K562 (cell line): ENCODE measurements at regions not wholly inside any gene's neighbourhood (a gene's known extent, or its start where the extent isn't known, plus 50 kb on each side); places are given as distances from the start of the nearest gene placed in this dataset.

ENCODE experiments used
- ATAC-seq: fragments of 200-7000 bp; cut with Tn5 transposase; 3 replicates; pipeline ENCODE4 v1.9.1; 2020; ENCODE audit warnings: moderate library complexity
- BruUV-seq: library from RNA; stranded (reverse); fragments of 400-500 nt; replicated peaks from 2 replicates; lab custom pipeline; 2021; lab: Mats Ljungman, UMichigan
- CTCF ChIA-PET: fragments of 300-600 bp; formaldehyde crosslinking; extraction: SDS; loops from one replicate; lab custom pipeline; 2021; ENCODE audit warnings: low intra/inter-chr PET ratio; lab: Yijun Ruan, JAX
- POLR2A ChIA-PET: fragments of 300-600, 350-650 bp; sonication (Branson Sonifier 250); formaldehyde crosslinking; extraction: SDS; loops from one replicate; lab custom pipeline; 2021; ENCODE audit warnings: antibody characterized with exemption, inconsistent platforms; lab: Yijun Ruan, JAX
- DNase-seq, 4 experiments: peaks; one replicate each; pipeline versions ENCODE4 v3.0.0 to v3.0.0-alpha.2; 2011 to 2018; ENCODE audit warnings: low spot score in 3 of 4, mixed read lengths in 3 of 4; ENCODE audit errors: extremely low read depth in 1 of 4
- FAIRE-seq: peaks from 2 replicates; lab custom pipeline; 2011; peaks lifted over from hg19 to GRCh38; lab: Jason Lieb, UNC
- H2AFZ ChIP-seq: 2 replicates; pipeline ENCODE4 v1.6.0; 2011; ENCODE audit warnings: low read depth, low read length, control low read depth, inconsistent platforms
- H3K27ac ChIP-seq: fragments of 200-600 bp; 3 replicates; pipeline ENCODE4 v1.8.0; 2011; ENCODE audit warnings: low read depth, mild to moderate bottlenecking, control low read depth, inconsistent platforms, low read length, moderate library complexity, mixed read lengths; ENCODE audit errors: extremely low read depth
- H3K27me3 ChIP-seq, 2 experiments: fragments of 300-600 bp in 1 of 2; 2 replicates in 1 of 2; 3 replicates in 1 of 2; pipeline versions ENCODE4 v1.6.0 to v1.8.0; 2011; ENCODE audit warnings: inconsistent platforms in 2 of 2, low read length in 2 of 2, mild to moderate bottlenecking in 1 of 2, mixed read lengths in 1 of 2, moderate library complexity in 1 of 2; ENCODE audit not compliant: control insufficient read depth in 2 of 2, insufficient read depth in 2 of 2
- H3K36me3 ChIP-seq: fragments of 300-600 bp; 3 replicates; pipeline ENCODE4 v1.8.0; 2011; ENCODE audit warnings: mild to moderate bottlenecking, low read length, inconsistent platforms; ENCODE audit not compliant: control insufficient read depth, insufficient read depth
- H3K4me1 ChIP-seq, 2 experiments: fragments of 200-600 bp in 1 of 2; replicated peaks in 1 of 2; 2 replicates in 1 of 2; 3 replicates in 1 of 2; pipeline versions ENCODE4 v1.5.1 to v1.8.0; 2011; ENCODE audit warnings: inconsistent platforms in 2 of 2, low read length in 2 of 2, mild to moderate bottlenecking in 1 of 2, mixed read lengths in 1 of 2, moderate library complexity in 1 of 2; ENCODE audit not compliant: control insufficient read depth in 2 of 2, insufficient read depth in 2 of 2
- H3K4me2 ChIP-seq: 2 replicates; pipeline ENCODE4 v1.6.1; 2011; ENCODE audit warnings: low read length, control low read depth, inconsistent platforms, mixed read lengths; ENCODE audit not compliant: insufficient read depth
- H3K4me3 ChIP-seq: fragments of 200-600 bp; sonication (generic), shearing (Covaris generic); 2 replicates; pipeline ENCODE4 v1.5.1; 2016; ENCODE audit warnings: control low read depth, inconsistent platforms
- H3K79me2 ChIP-seq: fragments of 200-600 bp; 3 replicates; pipeline ENCODE4 v1.8.0; 2011; ENCODE audit warnings: low read length, inconsistent platforms; ENCODE audit not compliant: control insufficient read depth, insufficient read depth
- H3K9ac ChIP-seq, 2 experiments: 2 replicates each; pipeline versions ENCODE4 v1.6.0 to v1.6.1; 2011; ENCODE audit warnings: low read depth in 2 of 2, low read length in 2 of 2, control low read depth in 1 of 2, inconsistent platforms in 1 of 2, mild to moderate bottlenecking in 1 of 2, mixed read lengths in 1 of 2; ENCODE audit not compliant: insufficient read depth in 1 of 2
- H3K9me1 ChIP-seq: one replicate; pipeline ENCODE4 v1.6.0; 2011; ENCODE audit warnings: inconsistent platforms, mild to moderate bottlenecking, low read length, moderate library complexity; ENCODE audit not compliant: control insufficient read depth, insufficient read depth
- H3K9me3 ChIP-seq: replicated peaks from 2 replicates; pipeline ENCODE4 v1.5.1; 2011; ENCODE audit warnings: low read depth, low read length, inconsistent platforms; ENCODE audit not compliant: control insufficient read depth, insufficient read depth
- H4K20me1 ChIP-seq: replicated peaks from 2 replicates; pipeline ENCODE4 v1.6.1; 2011; ENCODE audit warnings: low read length, inconsistent platforms, mixed read lengths; ENCODE audit not compliant: control insufficient read depth, insufficient read depth
- ELF4 ChIP-seq: fragments of 450-650 bp; formaldehyde crosslinking; IDR thresholded peaks from 2 replicates; pipeline ENCODE4 v1.4.0; 2022; ENCODE audit warnings: missing genetic modification characterization
- POLR3A ChIP-seq: IDR thresholded peaks from 2 replicates; pipeline ENCODE4 v1.6.1; 2011; ENCODE audit warnings: borderline replicate concordance, mild to moderate bottlenecking, moderate library complexity; ENCODE audit not compliant: insufficient read length, insufficient read depth; ENCODE audit errors: extremely low read depth
- PTBP1 ChIP-seq: fragments of 200-400 bp; formaldehyde crosslinking; IDR thresholded peaks from 2 replicates; pipeline ENCODE4 v1.6.1; 2017; ENCODE audit warnings: low read depth, low read length
- ZNF316 ChIP-seq: fragments of 450-650 bp; IDR thresholded peaks from 2 replicates; pipeline ENCODE4 v1.6.1; 2016
- WGBS: fragments of 100-300 bp; shearing (Covaris generic); methylation state at CpG from one replicate; pipeline ENCODE4 v1.1.6; 2016; ENCODE audit warnings: low coverage, mixed read lengths; ENCODE audit not compliant: insufficient coverage; ENCODE audit errors: missing lambda C conversion rate; 5-methylcytosine and 5-hydroxymethylcytosine counted together
- in situ Hi-C: fragments of 300-500 bp; cut with MboI; formaldehyde crosslinking; loops from 4 replicates; pipeline ENCODE4 v1.15.0; 2018; ENCODE audit warnings: inconsistent platforms, mixed read lengths
- intact Hi-C: fragments of 100-400 bp; cut with micrococcal nuclease; formaldehyde crosslinking; loops from 2 replicates; pipeline ENCODE4 v1.14.2; 2022
- TF ChIP-seq, protein P1 (sequence below): fragments of 200-600 bp; sonication (generic); IDR thresholded peaks from one replicate; pipeline ENCODE4 v1.6.1; 2012; ENCODE audit warnings: mild to moderate bottlenecking, low read depth, low read length, inconsistent platforms

- no peak for TF ChIP-seq PTBP1
Measured at GRCh38 chr7:22597844-22598243, 97.9 kb upstream of the STEAP1B start (continued).

GRCh38 chr7:22596763-22597400 is 96.9 kb upstream of the STEAP1B start:
- Histone ChIP-seq H3K4me1 (peaks cover 0 to 2% of the 10 kb centered on the region in 2 experiments; a peak in 1 of 5 replicates), H3K9me3 (no peaks in the 10 kb centered on the region), H3K79me2 (no peaks in the 10 kb centered on the region), H3K27me3 (no peaks in the 10 kb centered on the region), H3K9me1 (no peaks in the 10 kb centered on the region), H3K9ac (no peak overlapping the region), H3K4me3 (no peak overlapping the region), H4K20me1 (no peaks in the 10 kb centered on the region), H2AFZ (no peak overlapping the region), H3K4me2 (no peak overlapping the region), H3K27ac (no peak overlapping the region), H3K36me3 (peaks cover 3% of the 10 kb centered on the region; the same call in 2 of the 3 replicates)
- FAIRE-seq, result no peak
- in situ Hi-C loops, result no loop called here
- BruUV-seq, result no TSS peak
- CTCF ChIA-PET, result no interaction called here
- no peak for ATAC-seq
- DNase-seq, result no peak
- 71% methylated on average over 5 of the region's 5 CpGs for WGBS
- POLR2A ChIA-PET, result no interaction called here
- intact Hi-C loops, result no loop called here
- TF ChIP-seq POLR3A (no peak), ELF4 (CRISPR knock-in tag) (no peak), ZNF316 (peak; percentile 72)
- TF ChIP-seq, protein P1, sequence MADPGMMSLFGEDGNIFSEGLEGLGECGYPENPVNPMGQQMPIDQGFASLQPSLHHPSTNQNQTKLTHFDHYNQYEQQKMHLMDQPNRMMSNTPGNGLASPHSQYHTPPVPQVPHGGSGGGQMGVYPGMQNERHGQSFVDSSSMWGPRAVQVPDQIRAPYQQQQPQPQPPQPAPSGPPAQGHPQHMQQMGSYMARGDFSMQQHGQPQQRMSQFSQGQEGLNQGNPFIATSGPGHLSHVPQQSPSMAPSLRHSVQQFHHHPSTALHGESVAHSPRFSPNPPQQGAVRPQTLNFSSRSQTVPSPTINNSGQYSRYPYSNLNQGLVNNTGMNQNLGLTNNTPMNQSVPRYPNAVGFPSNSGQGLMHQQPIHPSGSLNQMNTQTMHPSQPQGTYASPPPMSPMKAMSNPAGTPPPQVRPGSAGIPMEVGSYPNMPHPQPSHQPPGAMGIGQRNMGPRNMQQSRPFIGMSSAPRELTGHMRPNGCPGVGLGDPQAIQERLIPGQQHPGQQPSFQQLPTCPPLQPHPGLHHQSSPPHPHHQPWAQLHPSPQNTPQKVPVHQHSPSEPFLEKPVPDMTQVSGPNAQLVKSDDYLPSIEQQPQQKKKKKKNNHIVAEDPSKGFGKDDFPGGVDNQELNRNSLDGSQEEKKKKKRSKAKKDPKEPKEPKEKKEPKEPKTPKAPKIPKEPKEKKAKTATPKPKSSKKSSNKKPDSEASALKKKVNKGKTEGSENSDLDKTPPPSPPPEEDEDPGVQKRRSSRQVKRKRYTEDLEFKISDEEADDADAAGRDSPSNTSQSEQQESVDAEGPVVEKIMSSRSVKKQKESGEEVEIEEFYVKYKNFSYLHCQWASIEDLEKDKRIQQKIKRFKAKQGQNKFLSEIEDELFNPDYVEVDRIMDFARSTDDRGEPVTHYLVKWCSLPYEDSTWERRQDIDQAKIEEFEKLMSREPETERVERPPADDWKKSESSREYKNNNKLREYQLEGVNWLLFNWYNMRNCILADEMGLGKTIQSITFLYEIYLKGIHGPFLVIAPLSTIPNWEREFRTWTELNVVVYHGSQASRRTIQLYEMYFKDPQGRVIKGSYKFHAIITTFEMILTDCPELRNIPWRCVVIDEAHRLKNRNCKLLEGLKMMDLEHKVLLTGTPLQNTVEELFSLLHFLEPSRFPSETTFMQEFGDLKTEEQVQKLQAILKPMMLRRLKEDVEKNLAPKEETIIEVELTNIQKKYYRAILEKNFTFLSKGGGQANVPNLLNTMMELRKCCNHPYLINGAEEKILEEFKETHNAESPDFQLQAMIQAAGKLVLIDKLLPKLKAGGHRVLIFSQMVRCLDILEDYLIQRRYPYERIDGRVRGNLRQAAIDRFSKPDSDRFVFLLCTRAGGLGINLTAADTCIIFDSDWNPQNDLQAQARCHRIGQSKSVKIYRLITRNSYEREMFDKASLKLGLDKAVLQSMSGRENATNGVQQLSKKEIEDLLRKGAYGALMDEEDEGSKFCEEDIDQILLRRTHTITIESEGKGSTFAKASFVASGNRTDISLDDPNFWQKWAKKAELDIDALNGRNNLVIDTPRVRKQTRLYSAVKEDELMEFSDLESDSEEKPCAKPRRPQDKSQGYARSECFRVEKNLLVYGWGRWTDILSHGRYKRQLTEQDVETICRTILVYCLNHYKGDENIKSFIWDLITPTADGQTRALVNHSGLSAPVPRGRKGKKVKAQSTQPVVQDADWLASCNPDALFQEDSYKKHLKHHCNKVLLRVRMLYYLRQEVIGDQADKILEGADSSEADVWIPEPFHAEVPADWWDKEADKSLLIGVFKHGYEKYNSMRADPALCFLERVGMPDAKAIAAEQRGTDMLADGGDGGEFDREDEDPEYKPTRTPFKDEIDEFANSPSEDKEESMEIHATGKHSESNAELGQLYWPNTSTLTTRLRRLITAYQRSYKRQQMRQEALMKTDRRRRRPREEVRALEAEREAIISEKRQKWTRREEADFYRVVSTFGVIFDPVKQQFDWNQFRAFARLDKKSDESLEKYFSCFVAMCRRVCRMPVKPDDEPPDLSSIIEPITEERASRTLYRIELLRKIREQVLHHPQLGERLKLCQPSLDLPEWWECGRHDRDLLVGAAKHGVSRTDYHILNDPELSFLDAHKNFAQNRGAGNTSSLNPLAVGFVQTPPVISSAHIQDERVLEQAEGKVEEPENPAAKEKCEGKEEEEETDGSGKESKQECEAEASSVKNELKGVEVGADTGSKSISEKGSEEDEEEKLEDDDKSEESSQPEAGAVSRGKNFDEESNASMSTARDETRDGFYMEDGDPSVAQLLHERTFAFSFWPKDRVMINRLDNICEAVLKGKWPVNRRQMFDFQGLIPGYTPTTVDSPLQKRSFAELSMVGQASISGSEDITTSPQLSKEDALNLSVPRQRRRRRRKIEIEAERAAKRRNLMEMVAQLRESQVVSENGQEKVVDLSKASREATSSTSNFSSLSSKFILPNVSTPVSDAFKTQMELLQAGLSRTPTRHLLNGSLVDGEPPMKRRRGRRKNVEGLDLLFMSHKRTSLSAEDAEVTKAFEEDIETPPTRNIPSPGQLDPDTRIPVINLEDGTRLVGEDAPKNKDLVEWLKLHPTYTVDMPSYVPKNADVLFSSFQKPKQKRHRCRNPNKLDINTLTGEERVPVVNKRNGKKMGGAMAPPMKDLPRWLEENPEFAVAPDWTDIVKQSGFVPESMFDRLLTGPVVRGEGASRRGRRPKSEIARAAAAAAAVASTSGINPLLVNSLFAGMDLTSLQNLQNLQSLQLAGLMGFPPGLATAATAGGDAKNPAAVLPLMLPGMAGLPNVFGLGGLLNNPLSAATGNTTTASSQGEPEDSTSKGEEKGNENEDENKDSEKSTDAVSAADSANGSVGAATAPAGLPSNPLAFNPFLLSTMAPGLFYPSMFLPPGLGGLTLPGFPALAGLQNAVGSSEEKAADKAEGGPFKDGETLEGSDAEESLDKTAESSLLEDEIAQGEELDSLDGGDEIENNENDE, result no peak
